ENCODE measurements at regions not wholly inside any gene's neighbourhood (a gene's known extent, or its start where the extent isn't known, plus 50 kb on each side); places are given as distances from the start of the nearest gene placed in this dataset.

DNA sequence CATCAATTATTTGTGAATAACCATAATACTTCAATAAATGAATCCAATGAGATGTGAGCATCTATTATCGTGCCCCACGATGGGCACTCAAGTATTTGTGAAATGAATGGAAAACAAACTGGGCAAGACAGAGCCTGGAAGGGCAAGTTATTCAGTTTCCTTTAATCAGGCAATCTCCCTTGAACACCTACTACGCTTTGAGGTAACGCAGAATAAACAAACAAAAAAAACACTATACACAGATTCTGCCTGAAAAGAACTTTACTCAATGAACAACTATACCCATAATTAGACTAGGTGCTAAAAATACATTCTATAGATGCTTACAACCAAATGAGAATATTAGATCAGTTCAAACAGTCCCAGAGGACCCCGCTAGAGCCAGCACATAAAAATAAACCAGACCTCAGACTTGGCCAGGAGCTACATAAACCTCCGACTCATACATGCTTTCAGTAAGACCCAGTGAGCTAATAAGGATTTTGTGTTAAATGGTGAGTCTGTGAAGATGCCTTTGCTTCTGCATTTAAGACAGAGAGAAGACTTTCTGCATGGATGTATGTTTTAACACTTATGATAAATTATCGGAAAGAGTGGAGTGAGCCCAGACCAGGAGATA, 121.3 kb downstream of the MPP7 start:
- TF ChIP-seq POLR2A (IDR thresholded peaks at IDR 0.05): no peak
- TF ChIP-seq, protein P1, sequence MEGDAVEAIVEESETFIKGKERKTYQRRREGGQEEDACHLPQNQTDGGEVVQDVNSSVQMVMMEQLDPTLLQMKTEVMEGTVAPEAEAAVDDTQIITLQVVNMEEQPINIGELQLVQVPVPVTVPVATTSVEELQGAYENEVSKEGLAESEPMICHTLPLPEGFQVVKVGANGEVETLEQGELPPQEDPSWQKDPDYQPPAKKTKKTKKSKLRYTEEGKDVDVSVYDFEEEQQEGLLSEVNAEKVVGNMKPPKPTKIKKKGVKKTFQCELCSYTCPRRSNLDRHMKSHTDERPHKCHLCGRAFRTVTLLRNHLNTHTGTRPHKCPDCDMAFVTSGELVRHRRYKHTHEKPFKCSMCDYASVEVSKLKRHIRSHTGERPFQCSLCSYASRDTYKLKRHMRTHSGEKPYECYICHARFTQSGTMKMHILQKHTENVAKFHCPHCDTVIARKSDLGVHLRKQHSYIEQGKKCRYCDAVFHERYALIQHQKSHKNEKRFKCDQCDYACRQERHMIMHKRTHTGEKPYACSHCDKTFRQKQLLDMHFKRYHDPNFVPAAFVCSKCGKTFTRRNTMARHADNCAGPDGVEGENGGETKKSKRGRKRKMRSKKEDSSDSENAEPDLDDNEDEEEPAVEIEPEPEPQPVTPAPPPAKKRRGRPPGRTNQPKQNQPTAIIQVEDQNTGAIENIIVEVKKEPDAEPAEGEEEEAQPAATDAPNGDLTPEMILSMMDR (IDR thresholded peaks at IDR 0.05): no peak
